SU-DHL-6 (cell line): ENCODE measurements at regions not wholly inside any gene's neighbourhood (a gene's known extent, or its start where the extent isn't known, plus 50 kb on each side); places are given as distances from the start of the nearest gene placed in this dataset.

Experiments used
- H2AFZ ChIP-seq: fragments of 200-600 bp; sonication (generic); 2 replicates; pipeline ENCODE4 v1.6.1; 2014; ENCODE audit warnings: low read depth, mild to moderate bottlenecking, moderate library complexity, mixed read lengths, antibody characterized with exemption, low read length; ENCODE audit not compliant: severe bottlenecking
- H3F3A ChIP-seq: fragments of 200-600 bp; shearing (Covaris generic); 2 replicates; pipeline ENCODE4 v1.6.0; 2016; ENCODE audit warnings: antibody characterized with exemption, mild to moderate bottlenecking; ENCODE audit not compliant: insufficient read depth
- H3K27ac ChIP-seq: fragments of 200-600 bp; sonication (generic); 2 replicates; pipeline ENCODE4 v1.5.1; 2016; ENCODE audit warnings: low read depth, mild to moderate bottlenecking, low read length, moderate library complexity, mixed read lengths
- H3K27me3 ChIP-seq: fragments of 200-600 bp; sonication (generic), shearing (Covaris generic); 2 replicates; pipeline ENCODE4 v1.6.0; 2014; ENCODE audit warnings: mild to moderate bottlenecking, low read length
- H3K36me3 ChIP-seq: fragments of 200-600 bp; sonication (generic); 2 replicates; pipeline ENCODE4 v1.6.1; 2014; ENCODE audit warnings: mild to moderate bottlenecking, low read length, mixed read lengths
- H3K4me2 ChIP-seq: fragments of 300-600, 200-600 bp; shearing (Covaris generic), sonication (generic); 2 replicates; pipeline ENCODE4 v1.6.0; 2014; ENCODE audit warnings: low read length, low read depth, mild to moderate bottlenecking; ENCODE audit not compliant: poor library complexity, severe bottlenecking
- H3K4me3 ChIP-seq: fragments of 200-600 bp; sonication (generic); 2 replicates; pipeline ENCODE4 v1.5.1; 2014; ENCODE audit warnings: antibody characterized with exemption, low read length, mild to moderate bottlenecking, mixed read lengths; ENCODE audit not compliant: insufficient read depth, poor library complexity, severe bottlenecking
- H3K79me2 ChIP-seq: fragments of 200-600 bp; sonication (generic); 2 replicates; pipeline ENCODE4 v1.6.1; 2014; ENCODE audit warnings: mild to moderate bottlenecking, low read length, moderate library complexity; ENCODE audit not compliant: insufficient read depth
- H3K9ac ChIP-seq: fragments of 200-600 bp; sonication (generic); 2 replicates; pipeline ENCODE4 v1.7.0; 2014; ENCODE audit warnings: mild to moderate bottlenecking, low read length
- H3K9me2 ChIP-seq: fragments of 200-600 bp; sonication (generic); replicated peaks from 2 replicates; pipeline ENCODE4 v1.6.1; 2014; ENCODE audit warnings: low read length; ENCODE audit not compliant: insufficient read depth
- H3K9me3 ChIP-seq: fragments of 200-600 bp; sonication (generic); 2 replicates; pipeline ENCODE4 v1.6.1; 2014; ENCODE audit warnings: low read length, mixed read lengths; ENCODE audit not compliant: insufficient read depth
- H4K20me1 ChIP-seq: fragments of 200-600 bp; sonication (generic); 2 replicates; pipeline ENCODE4 v1.6.1; 2014; ENCODE audit warnings: low read depth, mild to moderate bottlenecking, antibody characterized with exemption, low read length, moderate library complexity, mixed read lengths
- CTCF ChIP-seq: fragments of 200-600 bp; sonication (generic); IDR thresholded peaks from one replicate; pipeline ENCODE4 v1.5.1; 2017; ENCODE audit warnings: antibody characterized with exemption, mild to moderate bottlenecking, low read length, moderate library complexity; ENCODE audit not compliant: insufficient read depth, poor library complexity, severe bottlenecking
- EZH2phosphoT487 ChIP-seq: fragments of 200-600 bp; sonication (generic), shearing (Covaris generic); conservative IDR thresholded peaks from 2 replicates; pipeline ENCODE4 v1.6.1; 2018; ENCODE audit warnings: mild to moderate bottlenecking, antibody characterized with exemption, low read length, moderate library complexity, mixed read lengths

- no peaks in the 10 kb centered on the region for H3K27me3 ChIP-seq
- H3K4me2 ChIP-seq: no peak overlapping the region
- H3K9me2 ChIP-seq: no peaks in the 10 kb centered on the region
- H3K79me2 ChIP-seq: no peaks in the 10 kb centered on the region
- no peak overlapping the region for H3K9ac ChIP-seq
- no peaks in the 10 kb centered on the region for H3K9me3 ChIP-seq
- H4K20me1 ChIP-seq: no peaks in the 10 kb centered on the region
- no peak overlapping the region for H2AFZ ChIP-seq
- H3F3A ChIP-seq: no peaks in the 10 kb centered on the region
- H3K27ac ChIP-seq: no peak overlapping the region
- TF ChIP-seq EZH2phosphoT487 (no peak), CTCF (no peak)
- no peaks in the 10 kb centered on the region for H3K36me3 ChIP-seq
- H3K4me3 ChIP-seq: no peak overlapping the region
Observed at GRCh38 chr11:41788177-41788576, 328.7 kb upstream of the LRRC4C start.

GRCh38 chr11:41789376-41789775 lies 329.9 kb upstream of the LRRC4C start:
- Histone ChIP-seq H3K4me3 (no peak overlapping the region), H3K36me3 (no peaks in the 10 kb centered on the region), H3K79me2 (no peaks in the 10 kb centered on the region), H3F3A (no peaks in the 10 kb centered on the region), H3K9me2 (no peaks in the 10 kb centered on the region), H3K4me2 (no peak overlapping the region), H2AFZ (no peak overlapping the region), H3K27me3 (no peaks in the 10 kb centered on the region), H3K27ac (no peak overlapping the region), H4K20me1 (no peaks in the 10 kb centered on the region), H3K9me3 (no peaks in the 10 kb centered on the region), H3K9ac (no peak overlapping the region)
- TF ChIP-seq EZH2phosphoT487 (no peak), CTCF (no peak)

DNA sequence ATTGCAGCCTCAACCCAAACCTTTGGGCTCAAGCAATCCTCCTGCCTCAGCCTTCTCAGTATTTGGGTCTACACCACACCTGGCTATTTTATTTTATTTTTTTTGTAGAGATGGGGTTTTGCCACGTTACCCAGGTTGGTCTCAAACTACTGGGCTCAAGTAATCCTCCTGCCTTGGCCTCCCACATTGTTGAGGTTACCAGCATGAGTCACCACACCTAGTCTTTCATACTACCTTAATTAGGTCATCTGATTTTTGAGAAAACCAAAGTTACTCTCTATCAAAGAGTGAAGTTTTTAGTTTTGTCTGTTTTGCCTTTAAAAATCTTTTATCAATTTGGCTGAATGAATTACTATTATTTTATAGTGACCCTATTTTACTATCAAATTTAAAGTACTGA lies 335.6 kb upstream of the LRRC4C start:
- H3K4me2 ChIP-seq: no peak overlapping the region
- H2AFZ ChIP-seq: no peak overlapping the region
- no peaks in the 10 kb centered on the region for H3K27me3 ChIP-seq
- H4K20me1 ChIP-seq: no peaks in the 10 kb centered on the region
- no peak overlapping the region for H3K9ac ChIP-seq
- no peaks in the 10 kb centered on the region for H3K79me2 ChIP-seq
- H3K9me2 ChIP-seq: no peaks in the 10 kb centered on the region
- H3K36me3 ChIP-seq: no peaks in the 10 kb centered on the region
- H3F3A ChIP-seq: no peaks in the 10 kb centered on the region
- no peak overlapping the region for H3K27ac ChIP-seq
- TF ChIP-seq EZH2phosphoT487 (no peak), CTCF (no peak)
- H3K9me3 ChIP-seq: no peaks in the 10 kb centered on the region
- no peak overlapping the region for H3K4me3 ChIP-seq

GRCh38 chr11:41799754-41800153 lies 340.3 kb upstream of the LRRC4C start:
- Histone ChIP-seq H3K9me3 (no peaks in the 10 kb centered on the region), H3K36me3 (no peaks in the 10 kb centered on the region)

More at GRCh38 chr11:41799754-41800153, 340.3 kb upstream of the LRRC4C start:
- no peaks in the 10 kb centered on the region for H3F3A ChIP-seq
- H3K9ac ChIP-seq: no peak overlapping the region
- H3K4me3 ChIP-seq: no peak overlapping the region
- no peak overlapping the region for H3K27ac ChIP-seq
- H2AFZ ChIP-seq: no peak overlapping the region
- no peaks in the 10 kb centered on the region for H3K79me2 ChIP-seq
- H4K20me1 ChIP-seq: no peaks in the 10 kb centered on the region
- H3K27me3 ChIP-seq: no peaks in the 10 kb centered on the region
- TF ChIP-seq EZH2phosphoT487 (no peak), CTCF (no peak)
- H3K9me2 ChIP-seq: no peaks in the 10 kb centered on the region
- H3K4me2 ChIP-seq: no peak overlapping the region
